ENCODE measurements at regions not wholly inside any gene's neighbourhood (a gene's known extent, or its start where the extent isn't known, plus 50 kb on each side); places are given as distances from the start of the nearest gene placed in this dataset.

- no TSS peak for BruUV-seq (replicated peaks)
- TF ChIP-seq, protein P1, sequence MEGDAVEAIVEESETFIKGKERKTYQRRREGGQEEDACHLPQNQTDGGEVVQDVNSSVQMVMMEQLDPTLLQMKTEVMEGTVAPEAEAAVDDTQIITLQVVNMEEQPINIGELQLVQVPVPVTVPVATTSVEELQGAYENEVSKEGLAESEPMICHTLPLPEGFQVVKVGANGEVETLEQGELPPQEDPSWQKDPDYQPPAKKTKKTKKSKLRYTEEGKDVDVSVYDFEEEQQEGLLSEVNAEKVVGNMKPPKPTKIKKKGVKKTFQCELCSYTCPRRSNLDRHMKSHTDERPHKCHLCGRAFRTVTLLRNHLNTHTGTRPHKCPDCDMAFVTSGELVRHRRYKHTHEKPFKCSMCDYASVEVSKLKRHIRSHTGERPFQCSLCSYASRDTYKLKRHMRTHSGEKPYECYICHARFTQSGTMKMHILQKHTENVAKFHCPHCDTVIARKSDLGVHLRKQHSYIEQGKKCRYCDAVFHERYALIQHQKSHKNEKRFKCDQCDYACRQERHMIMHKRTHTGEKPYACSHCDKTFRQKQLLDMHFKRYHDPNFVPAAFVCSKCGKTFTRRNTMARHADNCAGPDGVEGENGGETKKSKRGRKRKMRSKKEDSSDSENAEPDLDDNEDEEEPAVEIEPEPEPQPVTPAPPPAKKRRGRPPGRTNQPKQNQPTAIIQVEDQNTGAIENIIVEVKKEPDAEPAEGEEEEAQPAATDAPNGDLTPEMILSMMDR (conservative IDR thresholded peaks at IDR 0.05): no peak
- TF ChIP-seq EZH2 (IDR thresholded peaks at IDR 0.05; ENCODE audit: low read depth): no peak
- intact Hi-C loops (cut with micrococcal nuclease; ENCODE audit: unreplicated experiment): no loop called here
- no peak overlapping the region for H3K4me2 ChIP-seq
- H3K79me2 ChIP-seq (ENCODE audit: low read depth): no peaks in the 10 kb centered on the region
- H3K27me3 ChIP-seq (ENCODE audit: insufficient read depth, low read depth): no peaks in the 10 kb centered on the region
- no peak overlapping the region for H3K4me3 ChIP-seq
- ChIA-PET CTCF (no interaction called here), POLR2A (ENCODE audit: unreplicated experiment) (no interaction called here)
- H3K27ac ChIP-seq: no peak overlapping the region
- H3F3A ChIP-seq (ENCODE audit: insufficient read depth, low read depth): no peaks in the 10 kb centered on the region
- no peaks in the 10 kb centered on the region for H3K9me2 ChIP-seq (ENCODE audit: insufficient read depth)
- no peaks in the 10 kb centered on the region for H3K9me3 ChIP-seq (ENCODE audit: insufficient read depth, low read depth)
- no peaks in the 10 kb centered on the region for H3K4me1 ChIP-seq (replicated peaks; ENCODE audit: insufficient read depth)
- H4K20me1 ChIP-seq (ENCODE audit: insufficient read depth): no peaks in the 10 kb centered on the region
- no peak overlapping the region for H2AFZ ChIP-seq
- no peak for DNase-seq
- H3K36me3 ChIP-seq (ENCODE audit: low read depth): no peaks in the 10 kb centered on the region
Observed at GRCh38 chr9:3659647-3660046, 133.8 kb upstream of the RFX3 start.

DNA sequence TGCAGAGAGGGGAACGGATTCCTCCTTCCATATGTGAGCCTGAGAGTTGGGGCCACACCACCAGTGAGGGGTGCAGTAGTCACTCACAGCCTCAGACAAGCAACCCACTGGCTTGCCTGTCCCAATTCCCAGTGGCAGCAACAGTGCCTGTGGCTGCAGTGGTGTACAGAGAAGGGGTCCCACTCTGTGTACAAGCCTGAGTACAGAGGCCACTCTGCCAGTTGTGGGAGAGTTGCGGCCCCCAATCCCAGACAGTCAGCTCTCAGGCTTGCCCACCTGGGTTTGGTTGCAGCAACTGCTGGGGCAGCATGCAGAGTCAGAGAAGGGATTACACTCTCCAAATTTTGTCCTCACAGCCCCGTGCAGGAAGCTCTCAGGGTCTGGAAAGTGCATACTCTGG lies 133.2 kb upstream of the RFX3 start:
- H3K79me2 ChIP-seq (ENCODE audit: low read depth): no peaks in the 10 kb centered on the region
- no peak overlapping the region for H3K27ac ChIP-seq
- intact Hi-C loops (cut with micrococcal nuclease; ENCODE audit: unreplicated experiment): no loop called here
- POLR2A ChIA-PET (ENCODE audit: unreplicated experiment): no interaction called here
- no peaks in the 10 kb centered on the region for H4K20me1 ChIP-seq (ENCODE audit: insufficient read depth)
- H3K27me3 ChIP-seq (ENCODE audit: insufficient read depth, low read depth): no peaks in the 10 kb centered on the region
- no peaks in the 10 kb centered on the region for H3K4me1 ChIP-seq (replicated peaks; ENCODE audit: insufficient read depth)
- no peak overlapping the region for H2AFZ ChIP-seq
- BruUV-seq (replicated peaks): no TSS peak
- no peak overlapping the region for H3K4me2 ChIP-seq
- TF ChIP-seq EZH2 (IDR thresholded peaks at IDR 0.05; ENCODE audit: low read depth): no peak
- TF ChIP-seq, protein P1 (conservative IDR thresholded peaks at IDR 0.05): no peak
- H3K9me3 ChIP-seq (ENCODE audit: insufficient read depth, low read depth): no peaks in the 10 kb centered on the region
- no peak for DNase-seq
- no peaks in the 10 kb centered on the region for H3F3A ChIP-seq (ENCODE audit: insufficient read depth, low read depth)
- H3K4me3 ChIP-seq: no peak overlapping the region
- no peaks in the 10 kb centered on the region for H3K9me2 ChIP-seq (ENCODE audit: insufficient read depth)
- no peaks in the 10 kb centered on the region for H3K36me3 ChIP-seq (ENCODE audit: low read depth)
- CTCF ChIA-PET: no interaction called here

DNA sequence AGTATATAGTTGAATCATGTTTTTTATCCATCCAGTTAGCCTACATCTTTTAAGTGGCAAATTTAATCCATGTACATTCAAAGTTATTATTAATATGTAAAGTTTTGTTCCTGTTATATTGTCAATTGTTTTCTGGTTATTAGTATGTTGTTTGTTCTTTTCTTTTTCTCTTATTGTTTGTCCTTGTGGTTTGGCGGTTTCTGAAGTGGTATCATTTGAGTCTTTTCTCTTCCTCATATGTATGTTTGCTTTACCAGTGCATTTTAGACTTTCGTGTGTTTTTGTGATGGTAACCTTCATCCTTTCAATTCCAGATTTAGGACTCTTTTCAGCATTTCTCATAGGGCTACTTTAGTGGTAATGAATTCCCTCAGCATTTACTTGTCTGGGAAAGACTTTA lies 130.4 kb upstream of the RFX3 start:
- no peak overlapping the region for H2AFZ ChIP-seq
- H3K27ac ChIP-seq: no peak overlapping the region
- no peaks in the 10 kb centered on the region for H3F3A ChIP-seq (ENCODE audit: insufficient read depth, low read depth)
- H3K36me3 ChIP-seq (ENCODE audit: low read depth): no peaks in the 10 kb centered on the region
- no peaks in the 10 kb centered on the region for H4K20me1 ChIP-seq (ENCODE audit: insufficient read depth)
- H3K9me3 ChIP-seq (ENCODE audit: insufficient read depth, low read depth): no peaks in the 10 kb centered on the region
- H3K4me1 ChIP-seq (replicated peaks; ENCODE audit: insufficient read depth): no peaks in the 10 kb centered on the region
- intact Hi-C loops (cut with micrococcal nuclease; ENCODE audit: unreplicated experiment): no loop called here
- TF ChIP-seq, protein P1 (conservative IDR thresholded peaks at IDR 0.05): no peak
- no peak for TF ChIP-seq EZH2 (IDR thresholded peaks at IDR 0.05; ENCODE audit: low read depth)
- no peak overlapping the region for H3K4me2 ChIP-seq
- H3K9me2 ChIP-seq (ENCODE audit: insufficient read depth): no peaks in the 10 kb centered on the region
- ChIA-PET CTCF (no interaction called here), POLR2A (ENCODE audit: unreplicated experiment) (no interaction called here)
- no peak overlapping the region for H3K4me3 ChIP-seq
- H3K79me2 ChIP-seq (ENCODE audit: low read depth): no peaks in the 10 kb centered on the region
- no peaks in the 10 kb centered on the region for H3K27me3 ChIP-seq (ENCODE audit: insufficient read depth, low read depth)
- no peak for DNase-seq
- BruUV-seq (replicated peaks): no TSS peak

Measured in PC-9 (cell line).